Gastrocnemius medialis (tissue), 4 donors: ENCODE measurements at regions not wholly inside any gene's neighbourhood (a gene's known extent, or its start where the extent isn't known, plus 50 kb on each side); places are given as distances from the start of the nearest gene placed in this dataset.
"Not testable (repeated sequence)": the region's sequence is repeated elsewhere in the genome, so short reads cannot be mapped to it uniquely, and the experiment has no call there.

ENCODE experiments used
- ATAC-seq, 2 donors: fragments of 150-250 bp; one replicate each; pipeline ENCODE4 v1.9.1; 2016
- DNase-seq, 2 donors: peaks; one replicate each; pipeline ENCODE4 v3.0.0-alpha.2; 2019
- H3K27ac ChIP-seq, 4 donors: fragments of 200-600 bp; sonication (generic); 1 replicate in 1 of 4; 2 replicates in 3 of 4; pipeline ENCODE4 v1.5.1; 2016 to 2018; ENCODE audit warnings: mild to moderate bottlenecking in 2 of 4, moderate library complexity in 1 of 4
- H3K27me3 ChIP-seq, 3 donors: fragments of 200-600 bp; sonication (generic) in 2 of 3; 1 replicate in 1 of 3; 2 replicates in 2 of 3; pipeline versions ENCODE4 v1.5.1 to v1.6.0; 2016 to 2019; ENCODE audit warnings: mild to moderate bottlenecking in 1 of 3, moderate library complexity in 1 of 3
- H3K36me3 ChIP-seq, 2 donors: fragments of 200-600 bp; sonication (generic) in 1 of 2; one replicate each; pipeline ENCODE4 v1.5.1; 2017 to 2018
- H3K4me1 ChIP-seq, 2 donors: fragments of 200-600 bp; sonication (generic) in 1 of 2; one replicate each; pipeline ENCODE4 v1.5.1; 2016 to 2017; ENCODE audit warnings: mild to moderate bottlenecking in 2 of 2
- H3K4me3 ChIP-seq, 4 donors: fragments of 200-600 bp; sonication (generic) in 3 of 4; 1 replicate in 1 of 4; 2 replicates in 3 of 4; pipeline ENCODE4 v1.5.1; 2016 to 2019; ENCODE audit warnings: mild to moderate bottlenecking in 2 of 4
- H3K9me3 ChIP-seq, 3 donors: fragments of 200-600 bp; sonication (generic) in 2 of 3; 1 replicate in 1 of 3; 2 replicates in 2 of 3; pipeline ENCODE4 v1.5.1; 2016 to 2019
- CTCF ChIP-seq, 5 experiments: fragments of 450-650 bp in 3 of 5; fragments of 200-600 bp in 2 of 5; sonication (generic) in 2 of 5; IDR thresholded peaks in 4 of 5; conservative IDR thresholded peaks in 1 of 5; 1 replicate in 4 of 5; 2 replicates in 1 of 5; pipeline ENCODE4 v1.5.1; 2016 to 2019; ENCODE audit warnings: antibody characterized with exemption in 5 of 5, mild to moderate bottlenecking in 3 of 5, moderate library complexity in 3 of 5
- POLR2A ChIP-seq, 2 donors: fragments of 450-650 bp; IDR thresholded peaks; one replicate each; pipeline ENCODE4 v1.6.1; 2017; ENCODE audit warnings: antibody characterized with exemption in 2 of 2, mild to moderate bottlenecking in 2 of 2, moderate library complexity in 2 of 2
- in situ Hi-C, 4 donors: fragments of 200-750 bp; cut with MboI; loops; one replicate each; pipeline versions ENCODE4 v1.15.0 to v1.8.0; 2017; ENCODE audit warnings: low sequenced_read_pairs in 4 of 4
- intact Hi-C: fragments of 100-400 bp; cut with DNase I; formaldehyde crosslinking; loops from one replicate; pipeline ENCODE4 v1.15.1; 2023; ENCODE audit warnings: low total_unique reads

- Histone ChIP-seq H3K4me3 (no peak overlapping the region), H3K27ac (no peak overlapping the region), H3K27me3 (no peaks in the 10 kb centered on the region), H3K4me1 (no peaks in the 10 kb centered on the region), H3K9me3 (no peaks in the 10 kb centered on the region), H3K36me3 (no peaks in the 10 kb centered on the region)
- ATAC-seq (no peak), DNase-seq (no peak)
- TF ChIP-seq CTCF (IDR thresholded peaks at IDR 0.05 in 4 of 5, conservative IDR thresholded peaks at IDR 0.05 in 1 of 5) (no peak), POLR2A (IDR thresholded peaks at IDR 0.05) (no peak)
- in situ Hi-C loops = no loop called here
- intact Hi-C loops = no loop called here
These were observed 487.7 kb upstream of the HS3ST5 start for GRCh38 chr6:114830515-114830914.

GRCh38 chr6:114827135-114827534 is 484.3 kb upstream of the HS3ST5 start:
- H3K27ac ChIP-seq = no peak overlapping the region
- H3K27me3 ChIP-seq = no peaks in the 10 kb centered on the region
- in situ Hi-C loops (no loop called here), intact Hi-C loops (no loop called here)
- no peak for DNase-seq
- no peak for ATAC-seq
- H3K36me3 ChIP-seq = no peaks in the 10 kb centered on the region
- no peak overlapping the region for H3K4me3 ChIP-seq
- TF ChIP-seq CTCF (IDR thresholded peaks at IDR 0.05 in 4 of 5, conservative IDR thresholded peaks at IDR 0.05 in 1 of 5) (no peak), POLR2A (IDR thresholded peaks at IDR 0.05) (no peak)
- H3K9me3 ChIP-seq = no peaks in the 10 kb centered on the region
- no peaks in the 10 kb centered on the region for H3K4me1 ChIP-seq

GRCh38 chr6:114824409-114824808 is 481.6 kb upstream of the HS3ST5 start:
- Histone ChIP-seq H3K4me1 (no peaks in the 10 kb centered on the region), H3K27ac (no peak overlapping the region), H3K36me3 (no peaks in the 10 kb centered on the region), H3K9me3 (no peaks in the 10 kb centered on the region), H3K27me3 (no peaks in the 10 kb centered on the region), H3K4me3 (no peak overlapping the region)
- no peak for DNase-seq
- intact Hi-C loops = no loop called here
- ATAC-seq = no peak
- TF ChIP-seq POLR2A (IDR thresholded peaks at IDR 0.05) (no peak), CTCF (IDR thresholded peaks at IDR 0.05 in 4 of 5, conservative IDR thresholded peaks at IDR 0.05 in 1 of 5) (no peak)
- in situ Hi-C loops = no loop called here

GRCh38 chr6:114816678-114817077 is 473.9 kb upstream of the HS3ST5 start:
- Histone ChIP-seq H3K4me1 (no peaks in the 10 kb centered on the region), H3K27ac (no peak overlapping the region), H3K36me3 (no peaks in the 10 kb centered on the region), H3K27me3 (no peaks in the 10 kb centered on the region), H3K9me3 (no peaks in the 10 kb centered on the region), H3K4me3 (no peak overlapping the region)
- intact Hi-C loops = no loop called here
- in situ Hi-C loops = no loop called here
- ATAC-seq (no peak), DNase-seq (no peak)
- no peak for TF ChIP-seq POLR2A (IDR thresholded peaks at IDR 0.05)
- no peak for TF ChIP-seq CTCF (IDR thresholded peaks at IDR 0.05 in 4 of 5, conservative IDR thresholded peaks at IDR 0.05 in 1 of 5)

- Histone ChIP-seq H3K27ac (no peak overlapping the region), H3K4me3 (no peak overlapping the region), H3K27me3 (no peaks in the 10 kb centered on the region), H3K9me3 (no peaks in the 10 kb centered on the region), H3K36me3 (no peaks in the 10 kb centered on the region), H3K4me1 (no peaks in the 10 kb centered on the region)
- in situ Hi-C loops (no loop called here), intact Hi-C loops (no loop called here)
- ATAC-seq (no peak), DNase-seq (no peak)
- TF ChIP-seq CTCF (IDR thresholded peaks at IDR 0.05 in 4 of 5, conservative IDR thresholded peaks at IDR 0.05 in 1 of 5) = no peak
- no peak for TF ChIP-seq POLR2A (IDR thresholded peaks at IDR 0.05)
These were observed 467.6 kb upstream of the HS3ST5 start for GRCh38 chr6:114810468-114810867.

GRCh38 chr6:114805426-114805825 is 462.6 kb upstream of the HS3ST5 start:
- intact Hi-C loops, H3K27ac ChIP-seq, H3K4me1 ChIP-seq, H3K4me3 ChIP-seq, H3K27me3 ChIP-seq, ATAC-seq, DNase-seq, in situ Hi-C loops, H3K36me3 ChIP-seq, H3K9me3 ChIP-seq: not testable (repeated sequence)
